ENCODE measurements at regions not wholly inside any gene's neighbourhood (a gene's known extent, or its start where the extent isn't known, plus 50 kb on each side); places are given as distances from the start of the nearest gene placed in this dataset.

- Histone ChIP-seq H3K27ac (no peak overlapping the region), H3K4me3 (IDR thresholded peaks at IDR 0.05; ENCODE audit: insufficient read depth, low read depth, low read length) (no peak overlapping the region), H2AFZ (ENCODE audit: low read depth) (no peak overlapping the region), H4K20me1 (ENCODE audit: insufficient read depth) (no peaks in the 10 kb centered on the region), H3K27me3 (ENCODE audit: insufficient read depth, low read depth) (no peaks in the 10 kb centered on the region), H3K9ac (no peak overlapping the region), H3K4me2 (no peak overlapping the region), H3K36me3 (ENCODE audit: insufficient read depth) (no peaks in the 10 kb centered on the region), H3K79me2 (ENCODE audit: insufficient read depth, low read depth) (no peaks in the 10 kb centered on the region), H3K4me1 (ENCODE audit: low read depth, poor library complexity, severe bottlenecking) (no peaks in the 10 kb centered on the region)
- TF ChIP-seq CTCF (conservative IDR thresholded peaks at IDR 0.05; ENCODE audit: low read depth, low read length): no peak
These were observed 175.9 kb upstream of the SGK1 start for GRCh38 chr6:134493789-134494188.

- H3K4me3 ChIP-seq (IDR thresholded peaks at IDR 0.05; ENCODE audit: insufficient read depth, low read depth, low read length): no peak overlapping the region
- no peaks in the 10 kb centered on the region for H3K27me3 ChIP-seq (ENCODE audit: insufficient read depth, low read depth)
- H4K20me1 ChIP-seq (ENCODE audit: insufficient read depth): no peaks in the 10 kb centered on the region
- 0 out of 2 replicates have a peak overlapping the region, but pooled peaks have one; percentile 6 for H2AFZ ChIP-seq (ENCODE audit: low read depth)
- H3K36me3 ChIP-seq (ENCODE audit: insufficient read depth): no peaks in the 10 kb centered on the region
- H3K4me1 ChIP-seq (ENCODE audit: low read depth, poor library complexity, severe bottlenecking): no peaks in the 10 kb centered on the region
- no peak for TF ChIP-seq CTCF (conservative IDR thresholded peaks at IDR 0.05; ENCODE audit: low read depth, low read length)
- no peak overlapping the region for H3K4me2 ChIP-seq
- H3K79me2 ChIP-seq (ENCODE audit: insufficient read depth, low read depth): no peaks in the 10 kb centered on the region
- no peak overlapping the region for H3K9ac ChIP-seq
- H3K27ac ChIP-seq: no peak overlapping the region
These were observed 173.6 kb upstream of the SGK1 start for GRCh38 chr6:134491477-134491876.

- H2AFZ ChIP-seq (ENCODE audit: low read depth): no peak overlapping the region
- H4K20me1 ChIP-seq (ENCODE audit: insufficient read depth): no peaks in the 10 kb centered on the region
- H3K79me2 ChIP-seq (ENCODE audit: insufficient read depth, low read depth): no peaks in the 10 kb centered on the region
- no peak overlapping the region for H3K9ac ChIP-seq
- no peak overlapping the region for H3K27ac ChIP-seq
- no peaks in the 10 kb centered on the region for H3K27me3 ChIP-seq (ENCODE audit: insufficient read depth, low read depth)
- TF ChIP-seq CTCF (conservative IDR thresholded peaks at IDR 0.05; ENCODE audit: low read depth, low read length): no peak
- no peaks in the 10 kb centered on the region for H3K36me3 ChIP-seq (ENCODE audit: insufficient read depth)
- H3K4me1 ChIP-seq (ENCODE audit: low read depth, poor library complexity, severe bottlenecking): no peaks in the 10 kb centered on the region
- no peak overlapping the region for H3K4me3 ChIP-seq (IDR thresholded peaks at IDR 0.05; ENCODE audit: insufficient read depth, low read depth, low read length)
- no peak overlapping the region for H3K4me2 ChIP-seq
These were observed 164.8 kb upstream of the SGK1 start for GRCh38 chr6:134482593-134483270.

DNA sequence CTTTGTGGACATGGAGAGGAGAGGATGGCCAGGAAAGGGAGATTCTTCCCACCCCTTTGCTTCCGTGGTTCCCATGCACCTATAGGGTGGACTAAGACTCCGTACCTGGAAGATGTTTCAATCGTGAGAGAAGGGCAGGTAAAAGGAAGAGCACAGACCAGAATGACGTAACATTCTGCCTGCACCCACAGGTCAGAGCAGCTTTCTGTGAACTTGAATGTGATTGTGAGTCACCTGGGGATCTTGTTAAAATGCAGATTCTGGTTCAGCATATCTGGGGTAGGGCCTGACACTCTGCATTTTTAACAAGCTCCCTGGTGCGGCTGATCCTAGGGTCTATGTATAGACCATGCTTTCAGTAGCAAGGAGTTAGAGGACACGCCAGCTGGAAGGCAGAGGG is 164.1 kb upstream of the SGK1 start:
- H3K9ac ChIP-seq: no peak overlapping the region
- H3K4me3 ChIP-seq (IDR thresholded peaks at IDR 0.05; ENCODE audit: insufficient read depth, low read depth, low read length): no peak overlapping the region
- H3K4me1 ChIP-seq (ENCODE audit: low read depth, poor library complexity, severe bottlenecking): no peaks in the 10 kb centered on the region
- no peaks in the 10 kb centered on the region for H3K36me3 ChIP-seq (ENCODE audit: insufficient read depth)
- no peak overlapping the region for H2AFZ ChIP-seq (ENCODE audit: low read depth)
- no peak overlapping the region for H3K4me2 ChIP-seq
- H4K20me1 ChIP-seq (ENCODE audit: insufficient read depth): no peaks in the 10 kb centered on the region
- no peaks in the 10 kb centered on the region for H3K79me2 ChIP-seq (ENCODE audit: insufficient read depth, low read depth)
- no peak overlapping the region for H3K27ac ChIP-seq
- TF ChIP-seq CTCF (conservative IDR thresholded peaks at IDR 0.05; ENCODE audit: low read depth, low read length): no peak
- H3K27me3 ChIP-seq (ENCODE audit: insufficient read depth, low read depth): no peaks in the 10 kb centered on the region

Measured in KMS-11 (cell line).